Smooth muscle cell (in vitro differentiated cells): ENCODE measurements at regions not wholly inside any gene's neighbourhood (a gene's known extent, or its start where the extent isn't known, plus 50 kb on each side); places are given as distances from the start of the nearest gene placed in this dataset.

Experiments
- DNase-seq: peaks from one replicate; lab custom pipeline; 2025; ENCODE audit not compliant: unreplicated experiment; lab: John Stamatoyannopoulos, UW
- H2AFZ ChIP-seq: fragments of 200-600 bp; sonication (generic); 2 replicates; pipeline ENCODE4 v1.6.0; 2016; ENCODE audit warnings: antibody characterized with exemption, low read depth, mild to moderate bottlenecking
- H3F3A ChIP-seq: fragments of 200-600 bp; sonication (generic); 2 replicates; pipeline ENCODE4 v1.6.0; 2017; ENCODE audit warnings: antibody characterized with exemption, low read depth
- H3K27ac ChIP-seq: fragments of 200-600 bp; sonication (generic); 2 replicates; pipeline ENCODE4 v1.5.1; 2016; ENCODE audit warnings: low read depth, mild to moderate bottlenecking
- H3K27me3 ChIP-seq: fragments of 200-600 bp; sonication (generic); 2 replicates; pipeline ENCODE4 v1.6.1; 2016; ENCODE audit warnings: low read depth, mild to moderate bottlenecking
- H3K36me3 ChIP-seq: fragments of 200-600 bp; sonication (generic); 2 replicates; pipeline ENCODE4 v1.5.1; 2016; ENCODE audit warnings: low read depth
- H3K4me1 ChIP-seq: fragments of 200-600 bp; sonication (generic); 2 replicates; pipeline ENCODE4 v1.5.1; 2016; ENCODE audit warnings: low read depth
- H3K4me2 ChIP-seq: fragments of 200-600 bp; sonication (generic); 2 replicates; pipeline ENCODE4 v1.6.0; 2016; ENCODE audit warnings: mild to moderate bottlenecking
- H3K4me3 ChIP-seq: fragments of 200-600 bp; sonication (generic); 2 replicates; pipeline ENCODE4 v1.5.1; 2016; ENCODE audit warnings: mild to moderate bottlenecking
- H3K79me2 ChIP-seq: fragments of 200-600 bp; sonication (generic); 2 replicates; pipeline ENCODE4 v1.6.0; 2016; ENCODE audit warnings: low read depth, mild to moderate bottlenecking
- H3K9ac ChIP-seq: fragments of 200-600 bp; sonication (generic); 2 replicates; pipeline ENCODE4 v1.6.0; 2016; ENCODE audit warnings: low read depth
- H3K9me3 ChIP-seq: fragments of 200-600 bp; sonication (generic); replicated peaks from 2 replicates; pipeline ENCODE4 v1.5.1; 2016; ENCODE audit warnings: low read depth
- H4K20me1 ChIP-seq: fragments of 200-600 bp; sonication (generic); 2 replicates; pipeline ENCODE4 v1.6.0; 2016; ENCODE audit warnings: low read depth
- WGBS: methylation state at CpG from one replicate; pipeline ENCODE4 v1.1.7; 2016; ENCODE audit warnings: low lambda C conversion rate; 5-methylcytosine and 5-hydroxymethylcytosine counted together
- TF ChIP-seq, protein P1 (sequence below): fragments of 200-600 bp; sonication (generic); IDR thresholded peaks from 2 replicates; pipeline ENCODE4 v1.5.1; 2017; ENCODE audit warnings: borderline replicate concordance, mild to moderate bottlenecking, antibody characterized with exemption; ENCODE audit not compliant: insufficient read depth, poor library complexity, severe bottlenecking

DNA sequence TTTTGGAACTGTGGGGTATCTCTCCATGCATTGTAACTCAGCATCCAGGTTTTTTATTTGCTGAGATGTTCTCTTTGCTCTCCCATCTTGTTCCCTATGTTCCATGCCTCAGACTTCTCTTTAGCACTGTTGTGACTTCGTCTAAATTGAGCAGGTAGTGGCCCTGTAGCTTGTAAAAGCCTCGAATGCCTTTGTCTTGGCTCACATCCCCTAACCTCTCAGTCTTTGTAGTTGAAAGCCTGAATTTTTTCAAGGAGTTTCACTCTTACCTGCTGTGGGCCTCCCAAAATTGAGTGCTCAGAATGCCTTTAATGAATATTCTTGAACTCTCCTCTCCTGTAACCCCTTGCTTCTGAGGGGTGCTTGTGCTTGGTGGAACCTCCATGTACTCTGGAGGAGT, 1137.3 kb downstream of the REEP3 start:
- Histone ChIP-seq H2AFZ (no peak overlapping the region), H3F3A (no peaks in the 10 kb centered on the region), H3K4me3 (no peak overlapping the region), H3K79me2 (no peaks in the 10 kb centered on the region), H3K4me2 (no peak overlapping the region), H3K27ac (no peak overlapping the region), H3K27me3 (no peaks in the 10 kb centered on the region), H3K9ac (no peak overlapping the region), H3K36me3 (no peaks in the 10 kb centered on the region), H3K9me3 (no peaks in the 10 kb centered on the region), H3K4me1 (no peaks in the 10 kb centered on the region), H4K20me1 (no peaks in the 10 kb centered on the region)
- TF ChIP-seq, protein P1, sequence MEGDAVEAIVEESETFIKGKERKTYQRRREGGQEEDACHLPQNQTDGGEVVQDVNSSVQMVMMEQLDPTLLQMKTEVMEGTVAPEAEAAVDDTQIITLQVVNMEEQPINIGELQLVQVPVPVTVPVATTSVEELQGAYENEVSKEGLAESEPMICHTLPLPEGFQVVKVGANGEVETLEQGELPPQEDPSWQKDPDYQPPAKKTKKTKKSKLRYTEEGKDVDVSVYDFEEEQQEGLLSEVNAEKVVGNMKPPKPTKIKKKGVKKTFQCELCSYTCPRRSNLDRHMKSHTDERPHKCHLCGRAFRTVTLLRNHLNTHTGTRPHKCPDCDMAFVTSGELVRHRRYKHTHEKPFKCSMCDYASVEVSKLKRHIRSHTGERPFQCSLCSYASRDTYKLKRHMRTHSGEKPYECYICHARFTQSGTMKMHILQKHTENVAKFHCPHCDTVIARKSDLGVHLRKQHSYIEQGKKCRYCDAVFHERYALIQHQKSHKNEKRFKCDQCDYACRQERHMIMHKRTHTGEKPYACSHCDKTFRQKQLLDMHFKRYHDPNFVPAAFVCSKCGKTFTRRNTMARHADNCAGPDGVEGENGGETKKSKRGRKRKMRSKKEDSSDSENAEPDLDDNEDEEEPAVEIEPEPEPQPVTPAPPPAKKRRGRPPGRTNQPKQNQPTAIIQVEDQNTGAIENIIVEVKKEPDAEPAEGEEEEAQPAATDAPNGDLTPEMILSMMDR: no peak
- DNase-seq: no peak
- 42% methylated on average over 2 of the region's 2 CpGs for WGBS

DNA sequence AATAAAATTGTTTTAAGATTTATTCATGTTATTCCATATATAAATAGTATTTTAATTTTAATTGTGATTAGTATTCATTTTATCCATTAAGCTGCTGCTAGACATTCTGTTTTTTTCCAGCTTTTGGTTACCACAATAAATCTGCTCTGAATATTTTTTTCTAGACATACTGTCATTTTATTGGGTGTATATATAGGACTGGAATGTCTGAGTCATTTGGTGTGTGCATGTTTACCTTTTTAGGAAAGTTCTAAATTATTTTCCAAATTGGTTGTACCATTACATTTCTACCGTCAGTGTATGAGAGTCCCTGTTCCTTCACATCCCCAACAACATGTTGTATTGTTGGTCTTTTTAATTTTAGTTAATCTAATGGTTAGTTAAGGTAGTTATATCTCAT, 1138.1 kb downstream of the REEP3 start:
- H3K27ac ChIP-seq: no peak overlapping the region
- H3K36me3 ChIP-seq: no peaks in the 10 kb centered on the region
- no peaks in the 10 kb centered on the region for H3K27me3 ChIP-seq
- TF ChIP-seq, protein P1: no peak
- H3K9me3 ChIP-seq: no peaks in the 10 kb centered on the region
- H3K4me1 ChIP-seq: no peaks in the 10 kb centered on the region
- DNase-seq: no peak
- H3F3A ChIP-seq: no peaks in the 10 kb centered on the region
- H3K4me3 ChIP-seq: no peak overlapping the region
- no peak overlapping the region for H3K4me2 ChIP-seq
- no peaks in the 10 kb centered on the region for H4K20me1 ChIP-seq
- no peak overlapping the region for H3K9ac ChIP-seq
- WGBS: 92% methylated on average over 1 of the region's 1 CpG
- no peak overlapping the region for H2AFZ ChIP-seq
- no peaks in the 10 kb centered on the region for H3K79me2 ChIP-seq

DNA sequence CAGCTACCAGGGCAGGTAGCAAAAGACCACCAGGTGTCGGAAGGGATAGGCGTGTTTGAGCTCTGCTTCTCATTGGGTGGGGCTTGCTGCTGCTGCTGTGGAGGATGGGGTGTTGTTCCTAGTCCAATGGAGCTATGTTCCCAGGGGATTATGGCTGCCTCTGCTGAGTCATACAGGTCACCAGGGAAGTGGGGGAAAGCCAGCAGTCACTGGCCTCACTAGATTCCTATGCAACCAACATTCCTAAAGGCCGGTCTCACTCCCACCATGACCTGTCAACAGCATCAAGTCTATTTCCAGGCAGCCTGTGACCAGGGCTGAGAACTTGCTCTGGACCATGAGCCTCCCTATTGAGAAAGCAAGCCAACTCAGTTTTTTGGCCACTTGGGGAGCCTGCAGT, 1160.8 kb downstream of the REEP3 start:
- H3K9ac ChIP-seq: no peak overlapping the region
- H3K27me3 ChIP-seq: no peaks in the 10 kb centered on the region
- peaks cover 4% of the 10 kb centered on the region for H3K9me3 ChIP-seq
- H3K4me2 ChIP-seq: no peak overlapping the region
- H3F3A ChIP-seq: no peaks in the 10 kb centered on the region
- H2AFZ ChIP-seq: no peak overlapping the region
- no peak for DNase-seq
- no peaks in the 10 kb centered on the region for H3K36me3 ChIP-seq
- no peak overlapping the region for H3K27ac ChIP-seq
- TF ChIP-seq, protein P1: no peak
- no peaks in the 10 kb centered on the region for H4K20me1 ChIP-seq
- no peaks in the 10 kb centered on the region for H3K79me2 ChIP-seq
- WGBS: 82% methylated on average over 3 of the region's 3 CpGs
- H3K4me1 ChIP-seq: no peaks in the 10 kb centered on the region
- no peak overlapping the region for H3K4me3 ChIP-seq

DNA sequence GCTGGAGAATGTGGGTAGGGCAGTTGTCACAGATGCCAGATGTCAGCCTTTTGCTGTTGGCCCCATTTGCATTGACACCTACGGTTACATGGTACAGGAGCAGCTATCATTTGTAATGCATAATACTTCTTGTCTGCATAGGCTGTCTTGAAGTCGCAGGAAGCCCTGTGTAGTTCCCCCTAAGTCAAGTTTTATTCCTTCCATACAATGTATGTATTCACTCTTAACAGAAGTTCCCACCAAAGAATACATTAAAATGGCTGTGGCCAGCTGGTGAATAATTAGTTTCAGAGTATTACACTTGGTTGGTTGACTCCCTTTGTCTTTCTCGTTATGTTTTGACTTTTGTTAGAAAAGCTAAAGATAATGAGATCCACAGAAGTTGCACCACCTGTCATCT, 1169.0 kb downstream of the REEP3 start:
- H3K27ac ChIP-seq: no peak overlapping the region
- no peaks in the 10 kb centered on the region for H3K79me2 ChIP-seq
- H3K9ac ChIP-seq: no peak overlapping the region
- no peak overlapping the region for H3K4me3 ChIP-seq
- TF ChIP-seq, protein P1: no peak
- no peaks in the 10 kb centered on the region for H3K4me1 ChIP-seq
- no peaks in the 10 kb centered on the region for H4K20me1 ChIP-seq
- no peak overlapping the region for H3K4me2 ChIP-seq
- no peak for DNase-seq
- H3K36me3 ChIP-seq: no peaks in the 10 kb centered on the region
- no peaks in the 10 kb centered on the region for H3K9me3 ChIP-seq
- WGBS: 79% methylated on average over 3 of the region's 3 CpGs
- no peaks in the 10 kb centered on the region for H3F3A ChIP-seq
- no peak overlapping the region for H2AFZ ChIP-seq
- H3K27me3 ChIP-seq: no peaks in the 10 kb centered on the region
